K562 (cell line): ENCODE measurements at regions not wholly inside any gene's neighbourhood (a gene's known extent, or its start where the extent isn't known, plus 50 kb on each side); places are given as distances from the start of the nearest gene placed in this dataset.

Experiments
- CREM ChIP-seq: IDR thresholded peaks from 2 replicates; pipeline ENCODE4 v1.6.1; 2014; ENCODE audit warnings: antibody characterized with exemption, low read depth
- MAFF ChIP-seq: IDR thresholded peaks from 2 replicates; pipeline ENCODE4 v1.6.1; 2012; ENCODE audit warnings: low read length, improper control_type of control experiment
- POLR2A ChIP-seq: fragments of 450-650 bp; conservative IDR thresholded peaks from 2 replicates; pipeline ENCODE4 v1.6.1; 2016
- TARDBP ChIP-seq: fragments of 450-650 bp; IDR thresholded peaks from 2 replicates; pipeline ENCODE4 v1.6.1; 2016
- TRIM24 ChIP-seq, 2 experiments: fragments of 450-650 bp; IDR thresholded peaks; 2 replicates each; pipeline ENCODE4 v1.6.1; 2016
- ZBTB1 ChIP-seq: sonication (generic); formaldehyde crosslinking; IDR thresholded peaks from 2 replicates; pipeline ENCODE4 v1.8.1; 2023; ENCODE audit warnings: missing genetic modification reagents, low read depth, mild to moderate bottlenecking, borderline replicate concordance
- ZC3H4 ChIP-seq: sonication (generic); formaldehyde crosslinking; IDR thresholded peaks from 2 replicates; pipeline ENCODE4 v1.9.0; 2021; ENCODE audit warnings: missing genetic modification reagents, borderline replicate concordance
- ZNF121 ChIP-seq: sonication (generic); formaldehyde crosslinking; conservative IDR thresholded peaks from 2 replicates; pipeline ENCODE4 v1.8.0; 2022; ENCODE audit warnings: missing genetic modification reagents
- ZNF695 ChIP-seq: fragments of 450-650 bp; formaldehyde crosslinking; IDR thresholded peaks from 2 replicates; pipeline ENCODE4 v1.4.0; 2020; ENCODE audit warnings: mild to moderate bottlenecking, moderate library complexity
- TF ChIP-seq, protein P1 (sequence below), 3 experiments: IDR thresholded peaks in 2 of 3; conservative IDR thresholded peaks in 1 of 3; 2 replicates each; pipeline ENCODE4 v1.5.1; 2011 to 2012; ENCODE audit warnings: low read length in 3 of 3, mild to moderate bottlenecking in 3 of 3, control low read depth in 2 of 3, improper control_type of control experiment in 1 of 3, inconsistent platforms in 1 of 3, low read depth in 1 of 3, mixed read lengths in 1 of 3, moderate library complexity in 1 of 3; ENCODE audit not compliant: insufficient read depth in 2 of 3
- TF ChIP-seq, protein P2 (sequence below): fragments of 150-350 bp; conservative IDR thresholded peaks from 2 replicates; pipeline ENCODE4 v1.6.1; 2014; ENCODE audit warnings: low read length

DNA sequence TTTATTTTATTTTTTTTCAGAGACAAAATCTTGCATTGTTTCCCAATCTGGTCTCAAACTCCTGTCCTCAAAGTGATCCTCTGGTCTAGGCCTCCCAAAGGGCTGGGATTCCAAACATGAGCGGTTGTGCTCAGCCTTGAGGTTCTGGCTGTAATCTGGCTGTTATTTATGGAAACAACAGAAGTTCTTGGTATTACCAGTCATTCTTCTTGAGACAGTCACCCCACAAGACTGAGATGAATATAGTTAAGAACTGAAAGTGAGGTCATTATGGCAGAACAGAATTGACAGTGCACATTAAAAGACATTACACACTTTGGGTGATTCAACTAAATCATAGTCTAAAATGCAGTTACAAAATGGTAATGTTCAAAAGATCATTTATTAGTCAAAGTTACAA is 719.5 kb downstream of the ZWINT start:
- TF ChIP-seq, protein P1, sequence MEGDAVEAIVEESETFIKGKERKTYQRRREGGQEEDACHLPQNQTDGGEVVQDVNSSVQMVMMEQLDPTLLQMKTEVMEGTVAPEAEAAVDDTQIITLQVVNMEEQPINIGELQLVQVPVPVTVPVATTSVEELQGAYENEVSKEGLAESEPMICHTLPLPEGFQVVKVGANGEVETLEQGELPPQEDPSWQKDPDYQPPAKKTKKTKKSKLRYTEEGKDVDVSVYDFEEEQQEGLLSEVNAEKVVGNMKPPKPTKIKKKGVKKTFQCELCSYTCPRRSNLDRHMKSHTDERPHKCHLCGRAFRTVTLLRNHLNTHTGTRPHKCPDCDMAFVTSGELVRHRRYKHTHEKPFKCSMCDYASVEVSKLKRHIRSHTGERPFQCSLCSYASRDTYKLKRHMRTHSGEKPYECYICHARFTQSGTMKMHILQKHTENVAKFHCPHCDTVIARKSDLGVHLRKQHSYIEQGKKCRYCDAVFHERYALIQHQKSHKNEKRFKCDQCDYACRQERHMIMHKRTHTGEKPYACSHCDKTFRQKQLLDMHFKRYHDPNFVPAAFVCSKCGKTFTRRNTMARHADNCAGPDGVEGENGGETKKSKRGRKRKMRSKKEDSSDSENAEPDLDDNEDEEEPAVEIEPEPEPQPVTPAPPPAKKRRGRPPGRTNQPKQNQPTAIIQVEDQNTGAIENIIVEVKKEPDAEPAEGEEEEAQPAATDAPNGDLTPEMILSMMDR (IDR thresholded peaks at IDR 0.05 in 2 of 3, conservative IDR thresholded peaks at IDR 0.05 in 1 of 3; ENCODE audit: insufficient read depth in 2 of 3, low read depth in 1 of 3, low read length in 3 of 3): no peak
- TF ChIP-seq ZNF121 (CRISPR knock-in tag) (no peak), TARDBP (no peak), POLR2A (no peak), ZC3H4 (CRISPR knock-in tag) (no peak), CREM (no peak), ZBTB1 (CRISPR knock-in tag) (no peak), TRIM24 (IDR thresholded peaks at IDR 0.05) (no peak), ZNF695 (CRISPR knock-in tag) (no peak), MAFF (no peak)
- TF ChIP-seq, protein P2, sequence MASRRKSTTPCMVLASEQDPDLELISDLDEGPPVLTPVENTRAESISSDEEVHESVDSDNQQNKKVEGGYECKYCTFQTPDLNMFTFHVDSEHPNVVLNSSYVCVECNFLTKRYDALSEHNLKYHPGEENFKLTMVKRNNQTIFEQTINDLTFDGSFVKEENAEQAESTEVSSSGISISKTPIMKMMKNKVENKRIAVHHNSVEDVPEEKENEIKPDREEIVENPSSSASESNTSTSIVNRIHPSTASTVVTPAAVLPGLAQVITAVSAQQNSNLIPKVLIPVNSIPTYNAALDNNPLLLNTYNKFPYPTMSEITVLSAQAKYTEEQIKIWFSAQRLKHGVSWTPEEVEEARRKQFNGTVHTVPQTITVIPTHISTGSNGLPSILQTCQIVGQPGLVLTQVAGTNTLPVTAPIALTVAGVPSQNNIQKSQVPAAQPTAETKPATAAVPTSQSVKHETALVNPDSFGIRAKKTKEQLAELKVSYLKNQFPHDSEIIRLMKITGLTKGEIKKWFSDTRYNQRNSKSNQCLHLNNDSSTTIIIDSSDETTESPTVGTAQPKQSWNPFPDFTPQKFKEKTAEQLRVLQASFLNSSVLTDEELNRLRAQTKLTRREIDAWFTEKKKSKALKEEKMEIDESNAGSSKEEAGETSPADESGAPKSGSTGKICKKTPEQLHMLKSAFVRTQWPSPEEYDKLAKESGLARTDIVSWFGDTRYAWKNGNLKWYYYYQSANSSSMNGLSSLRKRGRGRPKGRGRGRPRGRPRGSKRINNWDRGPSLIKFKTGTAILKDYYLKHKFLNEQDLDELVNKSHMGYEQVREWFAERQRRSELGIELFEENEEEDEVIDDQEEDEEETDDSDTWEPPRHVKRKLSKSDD: no peak
